GM21360 (cell line): ENCODE measurements at regions not wholly inside any gene's neighbourhood (a gene's known extent, or its start where the extent isn't known, plus 50 kb on each side); places are given as distances from the start of the nearest gene placed in this dataset.
"Not testable (repeated sequence)": the region's sequence is repeated elsewhere in the genome, so short reads cannot be mapped to it uniquely, and the experiment has no call there.

Experiments
- ATAC-seq: cut with Tn5 transposase; IDR thresholded peaks from one replicate; pipeline ENCODE4 v1.9.1; 2021; ENCODE audit warnings: mild to moderate bottlenecking, moderate library complexity; ENCODE audit not compliant: unreplicated experiment

GRCh38 chr7:153920126-153920525 lies 132.1 kb upstream of the DPP6 start:
- ATAC-seq = no peak

- no peak for ATAC-seq
These were observed 131.3 kb upstream of the DPP6 start for GRCh38 chr7:153920897-153921296.

- no peak for ATAC-seq
These were observed 130.8 kb upstream of the DPP6 start for GRCh38 chr7:153921408-153921807.

- ATAC-seq = no peak
These were observed 121.5 kb upstream of the DPP6 start for GRCh38 chr7:153930696-153931095.

GRCh38 chr7:153934048-153934447 lies 118.2 kb upstream of the DPP6 start:
- no peak for ATAC-seq

- no peak for ATAC-seq
These were observed 117.6 kb upstream of the DPP6 start for GRCh38 chr7:153934629-153935028.

GRCh38 chr7:153935095-153935494 lies 117.1 kb upstream of the DPP6 start:
- ATAC-seq = no peak

GRCh38 chr7:153938451-153938850 lies 113.7 kb upstream of the DPP6 start:
- no peak for ATAC-seq

- ATAC-seq = no peak
These were observed 113.0 kb upstream of the DPP6 start for GRCh38 chr7:153939177-153939576.

GRCh38 chr7:153939654-153940053 lies 112.5 kb upstream of the DPP6 start:
- no peak for ATAC-seq

- ATAC-seq = no peak
These were observed 111.1 kb upstream of the DPP6 start for GRCh38 chr7:153941061-153941460.

GRCh38 chr7:153942036-153942435 lies 110.2 kb upstream of the DPP6 start:
- ATAC-seq = no peak

GRCh38 chr7:153943457-153943856 lies 108.7 kb upstream of the DPP6 start:
- ATAC-seq = no peak

GRCh38 chr7:153943861-153944260 lies 108.3 kb upstream of the DPP6 start:
- ATAC-seq = no peak

- ATAC-seq = no peak
These were observed 104.1 kb upstream of the DPP6 start for GRCh38 chr7:153948060-153948459.

- no peak for ATAC-seq
These were observed 100.9 kb upstream of the DPP6 start for GRCh38 chr7:153951316-153951715.

GRCh38 chr7:153954477-153954876 lies 97.7 kb upstream of the DPP6 start:
- ATAC-seq = no peak

- ATAC-seq = not testable (repeated sequence)
These were observed 94.5 kb upstream of the DPP6 start for GRCh38 chr7:153957677-153958076.

GRCh38 chr7:153958381-153958780 lies 93.8 kb upstream of the DPP6 start:
- not testable (repeated sequence) for ATAC-seq

GRCh38 chr7:153958789-153959188 lies 93.4 kb upstream of the DPP6 start:
- ATAC-seq = not testable (repeated sequence)

GRCh38 chr7:153964481-153965112 lies 87.6 kb upstream of the DPP6 start:
- ATAC-seq = not testable (repeated sequence)

- not testable (repeated sequence) for ATAC-seq
These were observed 83.2 kb upstream of the DPP6 start for GRCh38 chr7:153969016-153969415.

- ATAC-seq = not testable (repeated sequence)
These were observed 77.6 kb upstream of the DPP6 start for GRCh38 chr7:153974603-153975002.
